ENCODE measurements at regions not wholly inside any gene's neighbourhood (a gene's known extent, or its start where the extent isn't known, plus 50 kb on each side); places are given as distances from the start of the nearest gene placed in this dataset.

GRCh38 chr2:241935314-241935713 lies 65.8 kb downstream of the RTP5 start (continued):
- no peak for TF ChIP-seq NANOG (IDR thresholded peaks at IDR 0.05; ENCODE audit: insufficient read depth, low read depth, low read length, poor library complexity, severe bottlenecking)
- no peak for TF ChIP-seq RFX5 (IDR thresholded peaks at IDR 0.05; ENCODE audit: borderline replicate concordance, low read depth, low read length)
- no peak for TF ChIP-seq POLR2AphosphoS5 (IDR thresholded peaks at IDR 0.05; ENCODE audit: low read depth, low read length)
- no peak for TF ChIP-seq SRF (IDR thresholded peaks at IDR 0.05; ENCODE audit: low read depth, low read length)

Measured in H1 (cell line).